CD8-positive, alpha-beta memory T cell (primary cell): ENCODE measurements at regions not wholly inside any gene's neighbourhood (a gene's known extent, or its start where the extent isn't known, plus 50 kb on each side); places are given as distances from the start of the nearest gene placed in this dataset.

Experiments
- CTCF ChIA-PET: fragments of 350-600 bp; sonication (Branson Sonifier 250); formaldehyde crosslinking; loops from one replicate; lab custom pipeline; 2021; ENCODE audit warnings: antibody characterized with exemption; lab: Charles Lee
- POLR2A ChIA-PET: fragments of 350-600 bp; sonication (Branson Sonifier 250); formaldehyde crosslinking; loops from one replicate; lab custom pipeline; 2021; ENCODE audit warnings: antibody characterized with exemption; lab: Charles Lee
- DNase-seq, 5 donors: peaks; one replicate each; pipeline versions ENCODE4 v3.0.0 to v3.0.0-alpha.2; 2020 to 2022; ENCODE audit warnings: mixed read lengths in 1 of 5
- H3K27ac ChIP-seq: one replicate; pipeline ENCODE4 v1.7.0; 2013; ENCODE audit warnings: low read depth, mild to moderate bottlenecking, low read length, moderate library complexity
- H3K27me3 ChIP-seq: 2 replicates; pipeline ENCODE4 v1.7.0; 2013; ENCODE audit warnings: low read length, mild to moderate bottlenecking; ENCODE audit not compliant: insufficient read depth, poor library complexity, severe bottlenecking
- H3K36me3 ChIP-seq: 2 replicates; pipeline ENCODE4 v1.7.0; 2013; ENCODE audit warnings: mild to moderate bottlenecking, low read length, moderate library complexity; ENCODE audit not compliant: insufficient read depth
- H3K4me1 ChIP-seq: 2 replicates; pipeline ENCODE4 v1.7.0; 2013; ENCODE audit warnings: mild to moderate bottlenecking, low read length, moderate library complexity; ENCODE audit not compliant: insufficient read depth
- H3K4me3 ChIP-seq: 2 replicates; pipeline ENCODE4 v1.7.0; 2013; ENCODE audit warnings: mild to moderate bottlenecking, low read length
- H3K9me3 ChIP-seq: 2 replicates; pipeline ENCODE4 v1.7.0; 2013; ENCODE audit warnings: mild to moderate bottlenecking, low read length
- H3K27ac Mint-ChIP-seq, 8 donors: one replicate each; pipeline ENCODE4 v1.8.0; 2020 to 2021; ENCODE audit warnings: mixed read lengths in 8 of 8, mild to moderate bottlenecking in 6 of 8, inconsistent platforms in 3 of 8, moderate library complexity in 3 of 8
- H3K27me3 Mint-ChIP-seq, 2 donors: one replicate each; pipeline ENCODE4 v1.8.0; 2020 to 2021; ENCODE audit warnings: mixed read lengths in 2 of 2, mild to moderate bottlenecking in 1 of 2, moderate library complexity in 1 of 2
- H3K36me3 Mint-ChIP-seq, 3 donors: one replicate each; pipeline ENCODE4 v1.8.0; 2020 to 2021; ENCODE audit warnings: mixed read lengths in 3 of 3, inconsistent platforms in 1 of 3, mild to moderate bottlenecking in 1 of 3
- H3K4me1 Mint-ChIP-seq, 3 donors: one replicate each; pipeline ENCODE4 v1.8.0; 2020 to 2021; ENCODE audit warnings: mixed read lengths in 3 of 3, inconsistent platforms in 1 of 3, mild to moderate bottlenecking in 1 of 3
- H3K4me3 Mint-ChIP-seq, 7 donors: one replicate each; pipeline ENCODE4 v1.8.0; 2020 to 2021; ENCODE audit warnings: mixed read lengths in 7 of 7, mild to moderate bottlenecking in 6 of 7, moderate library complexity in 4 of 7, inconsistent platforms in 2 of 7
- H3K9me3 Mint-ChIP-seq, 5 donors: one replicate each; pipeline ENCODE4 v1.8.0; 2020 to 2022; ENCODE audit warnings: mixed read lengths in 5 of 5, mild to moderate bottlenecking in 3 of 5, moderate library complexity in 2 of 5, inconsistent platforms in 1 of 5

GRCh38 chr2:59875836-59876235, 677.6 kb downstream of the BCL11A start:
- Histone ChIP-seq H3K9me3 (no peaks in the 10 kb centered on the region), H3K4me1 (no peaks in the 10 kb centered on the region), H3K27me3 (no peaks in the 10 kb centered on the region), H3K4me3 (no peak overlapping the region), H3K36me3 (no peaks in the 10 kb centered on the region), H3K27ac (no peak overlapping the region)
- Mint-ChIP-seq H3K36me3 (no peaks in the 10 kb centered on the region), H3K9me3 (no peaks in the 10 kb centered on the region), H3K4me1 (no peaks in the 10 kb centered on the region), H3K4me3 (no peak overlapping the region), H3K27me3 (peaks cover 0 to 2% of the 10 kb centered on the region in 2 donors), H3K27ac (no peak overlapping the region)
- POLR2A ChIA-PET: no interaction called here
- DNase-seq: no peak
- CTCF ChIA-PET: no interaction called here

- Mint-ChIP-seq H3K27ac (no peak overlapping the region), H3K36me3 (no peaks in the 10 kb centered on the region), H3K9me3 (no peaks in the 10 kb centered on the region), H3K4me1 (no peaks in the 10 kb centered on the region), H3K4me3 (no peak overlapping the region), H3K27me3 (peaks cover 0 to 2% of the 10 kb centered on the region in 2 donors)
- no peaks in the 10 kb centered on the region for H3K36me3 ChIP-seq
- POLR2A ChIA-PET: no interaction called here
- H3K27ac ChIP-seq: no peak overlapping the region
- H3K4me1 ChIP-seq: no peaks in the 10 kb centered on the region
- H3K4me3 ChIP-seq: no peak overlapping the region
- H3K9me3 ChIP-seq: no peaks in the 10 kb centered on the region
- no peak for DNase-seq
- H3K27me3 ChIP-seq: no peaks in the 10 kb centered on the region
- CTCF ChIA-PET: no interaction called here
Observed at GRCh38 chr2:59874971-59875755, 678.3 kb downstream of the BCL11A start.

- no peaks in the 10 kb centered on the region for H3K4me1 Mint-ChIP-seq
- ChIA-PET POLR2A (no interaction called here), CTCF (interaction anchor here (1.4 kb wide), 1 partner anchor 10 kb away, joined by 3 read pairs; no protein-coding TSS in a partner anchor)
- no peaks in the 10 kb centered on the region for H3K9me3 Mint-ChIP-seq
- Histone ChIP-seq H3K4me1 (no peaks in the 10 kb centered on the region), H3K9me3 (no peaks in the 10 kb centered on the region), H3K4me3 (no peak overlapping the region), H3K27ac (no peak overlapping the region), H3K27me3 (no peaks in the 10 kb centered on the region), H3K36me3 (no peaks in the 10 kb centered on the region)
- no peak overlapping the region for H3K27ac Mint-ChIP-seq
- H3K36me3 Mint-ChIP-seq: no peaks in the 10 kb centered on the region
- no peak overlapping the region for H3K4me3 Mint-ChIP-seq
- H3K27me3 Mint-ChIP-seq: peaks cover 0 to 2% of the 10 kb centered on the region in 2 donors
- no peak for DNase-seq
Observed at GRCh38 chr2:59874361-59874760, 679.1 kb downstream of the BCL11A start.

- no peaks in the 10 kb centered on the region for H3K9me3 ChIP-seq
- no peaks in the 10 kb centered on the region for H3K4me1 Mint-ChIP-seq
- H3K4me3 Mint-ChIP-seq: no peak overlapping the region
- H3K4me3 ChIP-seq: no peak overlapping the region
- no peaks in the 10 kb centered on the region for H3K36me3 ChIP-seq
- no peaks in the 10 kb centered on the region for H3K4me1 ChIP-seq
- no peaks in the 10 kb centered on the region for H3K27me3 ChIP-seq
- peaks cover 0 to 3% (median 0%) of the 10 kb centered on the region in 5 donors for H3K9me3 Mint-ChIP-seq
- H3K36me3 Mint-ChIP-seq: no peaks in the 10 kb centered on the region
- H3K27ac ChIP-seq: no peak overlapping the region
- no peak for DNase-seq
- ChIA-PET POLR2A (no interaction called here), CTCF (no interaction called here)
- peaks cover 0 to 2% of the 10 kb centered on the region in 2 donors for H3K27me3 Mint-ChIP-seq
- H3K27ac Mint-ChIP-seq: no peak overlapping the region
Observed at GRCh38 chr2:59871830-59872229, 681.6 kb downstream of the BCL11A start.

GRCh38 chr2:59868981-59869380, 684.5 kb downstream of the BCL11A start:
- H3K36me3 Mint-ChIP-seq: no peaks in the 10 kb centered on the region
- Histone ChIP-seq H3K36me3 (no peaks in the 10 kb centered on the region), H3K27ac (no peak overlapping the region), H3K4me3 (no peak overlapping the region), H3K4me1 (no peaks in the 10 kb centered on the region), H3K27me3 (no peaks in the 10 kb centered on the region), H3K9me3 (no peaks in the 10 kb centered on the region)
- H3K27me3 Mint-ChIP-seq: no peaks in the 10 kb centered on the region
- no peak for DNase-seq
- H3K9me3 Mint-ChIP-seq: peaks cover 0 to 12% (median 0%) of the 10 kb centered on the region in 5 donors
- POLR2A ChIA-PET: no interaction called here
- CTCF ChIA-PET: no interaction called here
- H3K4me3 Mint-ChIP-seq: no peak overlapping the region
- no peak overlapping the region for H3K27ac Mint-ChIP-seq
- no peaks in the 10 kb centered on the region for H3K4me1 Mint-ChIP-seq

GRCh38 chr2:59866436-59866835, 687.0 kb downstream of the BCL11A start:
- Mint-ChIP-seq H3K4me1 (no peaks in the 10 kb centered on the region), H3K27me3 (peaks cover 0 to 2% of the 10 kb centered on the region in 2 donors), H3K9me3 (peaks cover 6 to 17% (median 10%) of the 10 kb centered on the region in 5 donors), H3K36me3 (no peaks in the 10 kb centered on the region), H3K4me3 (no peak overlapping the region), H3K27ac (no peak overlapping the region)
- Histone ChIP-seq H3K4me1 (no peaks in the 10 kb centered on the region), H3K27me3 (no peaks in the 10 kb centered on the region), H3K9me3 (no peaks in the 10 kb centered on the region), H3K27ac (no peak overlapping the region), H3K36me3 (no peaks in the 10 kb centered on the region), H3K4me3 (no peak overlapping the region)
- CTCF ChIA-PET: no interaction called here
- no peak for DNase-seq
- POLR2A ChIA-PET: no interaction called here

GRCh38 chr2:59858540-59858939, 694.9 kb downstream of the BCL11A start:
- DNase-seq: no peak
- peaks cover 0 to 1% of the 10 kb centered on the region in 2 donors for H3K27me3 Mint-ChIP-seq
- no peak overlapping the region for H3K4me3 Mint-ChIP-seq
- Histone ChIP-seq H3K4me1 (no peaks in the 10 kb centered on the region), H3K9me3 (no peaks in the 10 kb centered on the region), H3K36me3 (no peaks in the 10 kb centered on the region), H3K27me3 (no peaks in the 10 kb centered on the region), H3K27ac (no peak overlapping the region), H3K4me3 (no peak overlapping the region)
- no peak overlapping the region for H3K27ac Mint-ChIP-seq
- no peaks in the 10 kb centered on the region for H3K4me1 Mint-ChIP-seq
- ChIA-PET POLR2A (no interaction called here), CTCF (no interaction called here)
- peaks cover 6 to 11% (median 8%) of the 10 kb centered on the region in 5 donors for H3K9me3 Mint-ChIP-seq
- H3K36me3 Mint-ChIP-seq: no peaks in the 10 kb centered on the region

- no peaks in the 10 kb centered on the region for H3K27me3 Mint-ChIP-seq
- H3K4me3 Mint-ChIP-seq: no peak overlapping the region
- Histone ChIP-seq H3K4me1 (no peaks in the 10 kb centered on the region), H3K27me3 (no peaks in the 10 kb centered on the region), H3K9me3 (no peaks in the 10 kb centered on the region), H3K36me3 (no peaks in the 10 kb centered on the region), H3K4me3 (no peak overlapping the region), H3K27ac (no peak overlapping the region)
- DNase-seq: no peak
- no peak overlapping the region for H3K27ac Mint-ChIP-seq
- no peaks in the 10 kb centered on the region for H3K36me3 Mint-ChIP-seq
- H3K9me3 Mint-ChIP-seq: peaks cover 3 to 7% (median 5%) of the 10 kb centered on the region in 5 donors
- ChIA-PET POLR2A (no interaction called here), CTCF (no interaction called here)
- H3K4me1 Mint-ChIP-seq: no peaks in the 10 kb centered on the region
Observed at GRCh38 chr2:59857109-59857508, 696.3 kb downstream of the BCL11A start.
